ENCODE measurements at regions not wholly inside any gene's neighbourhood (a gene's known extent, or its start where the extent isn't known, plus 50 kb on each side); places are given as distances from the start of the nearest gene placed in this dataset.

- WGBS, 2 donors = 77 to 93% methylated on average over 7 to 9 of the region's 9 CpGs
- no peak overlapping the region for H3K27ac ChIP-seq
- no peaks in the 10 kb centered on the region for H3K36me3 ChIP-seq
- DNase-seq = no peak
- no peaks in the 10 kb centered on the region for H3K4me1 ChIP-seq
- TF ChIP-seq POLR2A (IDR thresholded peaks at IDR 0.05) = no peak
- no peak for TF ChIP-seq CTCF (IDR thresholded peaks at IDR 0.05)
- intact Hi-C loops (cut with DNase I) = no loop called here
- no peak overlapping the region for H3K4me3 ChIP-seq
- no peaks in the 10 kb centered on the region for H3K9me3 ChIP-seq
- no peaks in the 10 kb centered on the region for H3K27me3 ChIP-seq
Measured at GRCh38 chr6:1201547-1202200, 110.2 kb upstream of the FOXQ1 start.

GRCh38 chr6:1200409-1201101, 111.3 kb upstream of the FOXQ1 start:
- no peak for DNase-seq
- WGBS, 2 donors = 71 to 80% methylated on average over 5 to 15 of the region's 15 CpGs
- Histone ChIP-seq H3K4me3 (no peak overlapping the region), H3K27me3 (no peaks in the 10 kb centered on the region), H3K9me3 (peaks cover 0 to 2% (median 0%) of the 10 kb centered on the region in 3 donors), H3K27ac (no peak overlapping the region), H3K4me1 (no peaks in the 10 kb centered on the region), H3K36me3 (no peaks in the 10 kb centered on the region)
- intact Hi-C loops (cut with DNase I) = no loop called here
- no peak for TF ChIP-seq CTCF (IDR thresholded peaks at IDR 0.05)
- TF ChIP-seq POLR2A (IDR thresholded peaks at IDR 0.05) = no peak

DNA sequence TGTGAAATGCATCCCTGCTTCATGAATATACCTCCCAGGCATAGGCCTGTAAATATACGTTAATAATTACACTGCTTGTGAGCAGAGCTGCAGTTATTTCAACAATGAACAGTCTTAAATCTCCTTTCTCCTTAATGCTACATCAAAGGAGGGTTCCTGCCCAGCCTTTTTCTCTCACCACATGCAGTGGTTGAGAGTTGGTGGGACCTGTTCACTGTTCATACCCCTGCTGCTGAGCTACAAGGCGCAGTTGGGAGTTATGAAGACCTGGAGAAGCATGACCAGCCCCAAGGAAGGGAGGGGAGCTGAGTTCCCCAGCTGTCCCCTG, 111.9 kb upstream of the FOXQ1 start:
- Histone ChIP-seq H3K9me3 (peaks cover 0 to 6% (median 4%) of the 10 kb centered on the region in 3 donors), H3K36me3 (no peaks in the 10 kb centered on the region), H3K4me1 (no peaks in the 10 kb centered on the region), H3K4me3 (no peak overlapping the region), H3K27ac (no peak overlapping the region), H3K27me3 (no peaks in the 10 kb centered on the region)
- DNase-seq = no peak
- TF ChIP-seq POLR2A (IDR thresholded peaks at IDR 0.05) (no peak), CTCF (IDR thresholded peaks at IDR 0.05) (no peak)
- 77 to 85% methylated on average over 2 of the region's 2 CpGs for WGBS, 2 donors
- intact Hi-C loops (cut with DNase I) = no loop called here

GRCh38 chr6:1197309-1197708, 114.6 kb upstream of the FOXQ1 start:
- H3K36me3 ChIP-seq = no peaks in the 10 kb centered on the region
- peaks cover 0 to 6% (median 4%) of the 10 kb centered on the region in 3 donors for H3K9me3 ChIP-seq
- no peaks in the 10 kb centered on the region for H3K27me3 ChIP-seq
- no peak for DNase-seq
- WGBS, 2 donors = 71 to 76% methylated on average over 3 of the region's 3 CpGs
- no peak overlapping the region for H3K4me3 ChIP-seq
- intact Hi-C loops (cut with DNase I) = no loop called here
- no peak overlapping the region for H3K27ac ChIP-seq
- no peaks in the 10 kb centered on the region for H3K4me1 ChIP-seq
- no peak for TF ChIP-seq POLR2A (IDR thresholded peaks at IDR 0.05)
- TF ChIP-seq CTCF (IDR thresholded peaks at IDR 0.05) = no peak

- Histone ChIP-seq H3K4me3 (no peak overlapping the region), H3K27me3 (no peaks in the 10 kb centered on the region), H3K9me3 (peaks cover 0 to 6% (median 4%) of the 10 kb centered on the region in 3 donors), H3K36me3 (no peaks in the 10 kb centered on the region), H3K27ac (no peak overlapping the region), H3K4me1 (peaks cover 0 to 18% (median 3%) of the 10 kb centered on the region in 3 donors)
- WGBS, 2 donors = 88 to 90% methylated on average over 10 to 11 of the region's 11 CpGs
- TF ChIP-seq CTCF (IDR thresholded peaks at IDR 0.05) (no peak), POLR2A (IDR thresholded peaks at IDR 0.05) (no peak)
- no peak for DNase-seq
- intact Hi-C loops (cut with DNase I) = no loop called here
Measured at GRCh38 chr6:1191141-1191630, 120.7 kb upstream of the FOXQ1 start.

Measured in esophagus squamous epithelium (tissue), 5 donors.